ENCODE measurements at regions not wholly inside any gene's neighbourhood (a gene's known extent, or its start where the extent isn't known, plus 50 kb on each side); places are given as distances from the start of the nearest gene placed in this dataset.
A peak's percentile ranks its signal among the peaks of the same experiment; 100 is the strongest.

DNA sequence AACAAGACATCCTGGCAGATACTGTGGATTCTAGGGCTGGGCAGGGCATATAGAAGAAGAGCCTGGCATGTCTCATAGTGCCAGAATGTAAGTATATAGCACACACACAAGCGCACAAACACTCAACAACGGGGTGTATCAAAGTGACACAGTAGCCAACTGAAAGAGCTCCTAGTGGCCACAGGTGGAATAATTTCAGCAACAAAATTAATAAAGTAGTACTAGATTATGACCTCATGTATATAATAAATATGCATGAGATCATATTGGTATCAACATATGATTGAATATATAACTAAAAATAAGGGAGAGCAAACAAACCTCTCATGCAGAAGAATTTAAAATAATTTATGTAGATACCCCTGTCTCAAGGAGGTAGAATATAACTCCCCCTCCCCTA is 72.4 kb upstream of the CXCL12 start:
- ChIA-PET CTCF (ENCODE audit: low intra/inter-chr PET ratio) (no interaction called here), POLR2A (interaction anchor here (1.0 kb wide), 1 partner anchor 19 kb away, joined by 4 read pairs; no protein-coding TSS in a partner anchor)
- Histone ChIP-seq H3K4me2 (ENCODE audit: insufficient read depth, low read length) (no peak overlapping the region), H3K4me1 (replicated peaks in 1 of 2; ENCODE audit: control insufficient read depth in 2 of 2, insufficient read depth in 2 of 2, low read length in 2 of 2) (no peaks in the 10 kb centered on the region), H4K20me1 (replicated peaks; ENCODE audit: control insufficient read depth, insufficient read depth, low read length) (0 out of 2 replicates have a peak, but pooled peaks cover 2% of the 10 kb centered on the region), H3K27ac (ENCODE audit: extremely low read depth, low read depth, low read length) (no peak overlapping the region), H3K4me3 (no peak overlapping the region), H3K79me2 (ENCODE audit: control insufficient read depth, insufficient read depth, low read length) (no peaks in the 10 kb centered on the region), H3K36me3 (ENCODE audit: control insufficient read depth, insufficient read depth, low read length) (no peaks in the 10 kb centered on the region), H3K27me3 (ENCODE audit: control insufficient read depth in 2 of 2, insufficient read depth in 2 of 2, low read length in 2 of 2) (peaks cover 0 to 5% of the 10 kb centered on the region in 2 experiments; a peak in 1 of 5 replicates), H3K9ac (ENCODE audit: insufficient read depth in 1 of 2, low read depth in 2 of 2, low read length in 2 of 2) (no peak overlapping the region), H2AFZ (ENCODE audit: low read depth, low read length) (no peak overlapping the region), H3K9me3 (replicated peaks; ENCODE audit: control insufficient read depth, insufficient read depth, low read depth, low read length) (no peaks in the 10 kb centered on the region), H3K9me1 (ENCODE audit: control insufficient read depth, insufficient read depth, low read length) (no peaks in the 10 kb centered on the region)
- in situ Hi-C loops (cut with MboI) (no loop called here), intact Hi-C loops (cut with micrococcal nuclease) (no loop called here)
- ATAC-seq, result no peak
- no peak for FAIRE-seq
- no TSS peak for BruUV-seq (replicated peaks)
- WGBS (ENCODE audit: insufficient coverage, low coverage, missing lambda C conversion rate), result 0% methylated on average over 2 of the region's 2 CpGs
- TF ChIP-seq, protein P1, sequence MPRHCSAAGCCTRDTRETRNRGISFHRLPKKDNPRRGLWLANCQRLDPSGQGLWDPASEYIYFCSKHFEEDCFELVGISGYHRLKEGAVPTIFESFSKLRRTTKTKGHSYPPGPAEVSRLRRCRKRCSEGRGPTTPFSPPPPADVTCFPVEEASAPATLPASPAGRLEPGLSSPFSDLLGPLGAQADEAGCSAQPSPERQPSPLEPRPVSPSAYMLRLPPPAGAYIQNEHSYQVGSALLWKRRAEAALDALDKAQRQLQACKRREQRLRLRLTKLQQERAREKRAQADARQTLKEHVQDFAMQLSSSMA (CRISPR knock-in tag; IDR thresholded peaks at IDR 0.05), result no peak
- no peak for TF ChIP-seq NFYB (IDR thresholded peaks at IDR 0.05; ENCODE audit: extremely low read depth, insufficient read length)
- TF ChIP-seq CTCF (IDR thresholded peaks at IDR 0.05 in 2 of 3, conservative IDR thresholded peaks at IDR 0.05 in 1 of 3; ENCODE audit: insufficient read depth in 2 of 3, low read depth in 1 of 3, low read length in 3 of 3), result peak; percentile 4 to 27 (median 26); a peak in 1 of 6 replicates
- no peak for DNase-seq (ENCODE audit: extremely low read depth in 1 of 4, low spot score in 3 of 4)

Data from K562 (cell line).